H1 (cell line): ENCODE measurements at regions not wholly inside any gene's neighbourhood (a gene's known extent, or its start where the extent isn't known, plus 50 kb on each side); places are given as distances from the start of the nearest gene placed in this dataset.

Experiments used
- CTCF ChIA-PET: fragments of 300-600 bp; sonication (Branson Sonifier 250); formaldehyde crosslinking; loops from one replicate; lab custom pipeline; 2021; ENCODE audit not compliant: partially characterized antibody; lab: Charles Lee
- POLR2A ChIA-PET: fragments of 300-600 bp; sonication (Branson Sonifier 250); formaldehyde crosslinking; loops from one replicate; lab custom pipeline; 2021; ENCODE audit warnings: inconsistent platforms; ENCODE audit not compliant: partially characterized antibody; lab: Charles Lee
- DNase-seq, 2 experiments: peaks; one replicate each; pipeline versions ENCODE4 v3.0.0 to v3.0.0-alpha.2; 2010 to 2022; ENCODE audit warnings: low spot score in 2 of 2, low read depth in 1 of 2, mixed read lengths in 1 of 2
- FAIRE-seq: peaks from 2 replicates; lab custom pipeline; 2011; peaks lifted over from hg19 to GRCh38; lab: Jason Lieb, UNC
- H2AFZ ChIP-seq: 2 replicates; pipeline ENCODE4 v1.8.1; 2012; ENCODE audit warnings: low read length, inconsistent platforms
- H2AK5ac ChIP-seq: 2 replicates; pipeline ENCODE4 v1.6.1; 2013; ENCODE audit warnings: low read depth, low read length
- H2BK120ac ChIP-seq: replicated peaks from 2 replicates; pipeline ENCODE3; 2013; ENCODE audit warnings: low read depth, low read length, inconsistent platforms
- H2BK12ac ChIP-seq: 2 replicates; pipeline ENCODE4 v1.6.1; 2013; ENCODE audit warnings: low read depth, low read length
- H2BK15ac ChIP-seq: 2 replicates; pipeline ENCODE4 v1.6.1; 2013; ENCODE audit warnings: low read length
- H2BK20ac ChIP-seq: 2 replicates; pipeline ENCODE4 v1.6.1; 2013; ENCODE audit warnings: low read length
- H2BK5ac ChIP-seq: 2 replicates; pipeline ENCODE4 v1.6.1; 2013; ENCODE audit warnings: low read depth, low read length
- H3K14ac ChIP-seq: 2 replicates; pipeline ENCODE4 v1.6.1; 2013; ENCODE audit warnings: inconsistent platforms; ENCODE audit not compliant: insufficient read length
- H3K18ac ChIP-seq: 2 replicates; pipeline ENCODE4 v1.6.1; 2013; ENCODE audit warnings: low read length; ENCODE audit errors: extremely low read depth
- H3K23ac ChIP-seq: 2 replicates; pipeline ENCODE4 v1.6.1; 2013; ENCODE audit warnings: inconsistent platforms; ENCODE audit not compliant: insufficient read length
- H3K23me2 ChIP-seq: 2 replicates; pipeline ENCODE4 v1.6.1; 2013; ENCODE audit warnings: low read depth, low read length
- H3K27ac ChIP-seq: 2 replicates; pipeline ENCODE4 v1.6.1; 2011; ENCODE audit warnings: low read depth, low read length, inconsistent platforms
- H3K27me3 ChIP-seq, 4 experiments: replicated peaks in 1 of 4; 1 replicate in 1 of 4; 2 replicates in 3 of 4; pipeline versions ENCODE4 v1.6.1 to v1.8.1; 2011 to 2013; ENCODE audit warnings: low read length in 3 of 4, mild to moderate bottlenecking in 3 of 4, inconsistent platforms in 2 of 4, mixed read lengths in 2 of 4, moderate library complexity in 1 of 4; ENCODE audit not compliant: control insufficient read depth in 3 of 4, insufficient read depth in 3 of 4; ENCODE audit errors: extremely low read depth in 1 of 4
- H3K36me3 ChIP-seq, 4 experiments: 2 replicates each; pipeline versions ENCODE4 v1.6.1 to v1.8.1; 2011 to 2013; ENCODE audit warnings: mild to moderate bottlenecking in 4 of 4, low read length in 3 of 4, moderate library complexity in 2 of 4, control low read depth in 1 of 4, inconsistent platforms in 1 of 4; ENCODE audit not compliant: insufficient read depth in 4 of 4, control insufficient read depth in 2 of 4
- H3K4ac ChIP-seq: replicated peaks from 2 replicates; pipeline ENCODE3; 2013; ENCODE audit warnings: low read length, low read depth, mixed read lengths, inconsistent platforms; ENCODE audit not compliant: insufficient read length
- H3K4me1 ChIP-seq, 4 experiments: replicated peaks in 1 of 4; 1 replicate in 1 of 4; 2 replicates in 3 of 4; pipeline versions ENCODE4 v1.6.1 to v1.8.1; 2011 to 2013; ENCODE audit warnings: low read length in 3 of 4, inconsistent platforms in 2 of 4, mixed read lengths in 1 of 4; ENCODE audit not compliant: insufficient read depth in 4 of 4, control insufficient read depth in 3 of 4
- H3K4me2 ChIP-seq, 2 experiments: 2 replicates each; pipeline versions ENCODE4 v1.6.1 to v1.8.1; 2011 to 2013; ENCODE audit warnings: low read depth in 2 of 2, low read length in 2 of 2, control low read depth in 1 of 2, inconsistent platforms in 1 of 2, mild to moderate bottlenecking in 1 of 2; ENCODE audit not compliant: insufficient read depth in 1 of 2
- H3K4me3 ChIP-seq, 4 experiments: fragments of 200-600, 300-600 bp in 1 of 4; sonication (generic), shearing (Covaris generic), sonication (Bioruptor Twin) in 1 of 4; 2 replicates each; pipeline versions ENCODE4 v1.5.1 to v1.8.1; 2011 to 2016; ENCODE audit warnings: low read length in 4 of 4, low read depth in 3 of 4, control low read depth in 2 of 4, inconsistent platforms in 2 of 4, mild to moderate bottlenecking in 2 of 4, mixed read lengths in 1 of 4, moderate library complexity in 1 of 4; ENCODE audit not compliant: insufficient read depth in 2 of 4; ENCODE audit errors: extremely low read depth in 1 of 4
- H3K56ac ChIP-seq: replicated peaks from 2 replicates; pipeline ENCODE3; 2013; ENCODE audit warnings: low read depth, mild to moderate bottlenecking, mixed read lengths, low read length, inconsistent platforms; ENCODE audit not compliant: insufficient read length
- H3K79me1 ChIP-seq: 2 replicates; pipeline ENCODE4 v1.6.1; 2013; ENCODE audit warnings: low read depth, low read length, control low read depth
- H3K79me2 ChIP-seq, 2 experiments: 2 replicates each; pipeline versions ENCODE4 v1.6.1 to v1.8.1; 2012 to 2013; ENCODE audit warnings: low read length in 2 of 2, mild to moderate bottlenecking in 2 of 2, inconsistent platforms in 1 of 2; ENCODE audit not compliant: insufficient read depth in 2 of 2, control insufficient read depth in 1 of 2
- H3K9ac ChIP-seq, 4 experiments: replicated peaks in 1 of 4; 1 replicate in 1 of 4; 2 replicates in 3 of 4; pipeline versions ENCODE4 v1.6.1 to v1.8.1; 2011 to 2013; ENCODE audit warnings: low read depth in 3 of 4, low read length in 3 of 4, control low read depth in 2 of 4, mild to moderate bottlenecking in 2 of 4, moderate library complexity in 2 of 4, inconsistent platforms in 1 of 4; ENCODE audit errors: extremely low read depth in 1 of 4
- H3K9me3 ChIP-seq, 2 experiments: 2 replicates each; pipeline versions ENCODE4 v1.6.1 to v1.8.1; 2012 to 2013; ENCODE audit warnings: mild to moderate bottlenecking in 2 of 2, moderate library complexity in 2 of 2, control low read depth in 1 of 2, inconsistent platforms in 1 of 2, low read depth in 1 of 2, low read length in 1 of 2, mixed read lengths in 1 of 2; ENCODE audit not compliant: insufficient read depth in 2 of 2
- H4K20me1 ChIP-seq, 2 experiments: replicated peaks in 1 of 2; 2 replicates each; pipeline versions ENCODE3 to v1.8.1; 2011 to 2013; ENCODE audit warnings: inconsistent platforms in 2 of 2, low read length in 2 of 2, mild to moderate bottlenecking in 1 of 2; ENCODE audit not compliant: insufficient read depth in 2 of 2, control insufficient read depth in 1 of 2
- H4K5ac ChIP-seq: 2 replicates; pipeline ENCODE4 v1.6.1; 2013; ENCODE audit warnings: low read length, low read depth, mixed read lengths, inconsistent platforms; ENCODE audit not compliant: insufficient read length
- H4K8ac ChIP-seq: 2 replicates; pipeline ENCODE4 v1.8.0; 2013; ENCODE audit warnings: mild to moderate bottlenecking, moderate library complexity, low read length, inconsistent platforms; ENCODE audit not compliant: insufficient read depth; ENCODE audit errors: extremely low read depth
- H4K91ac ChIP-seq: replicated peaks from 2 replicates; pipeline ENCODE3; 2013; ENCODE audit warnings: low read length, mixed read lengths, inconsistent platforms; ENCODE audit not compliant: insufficient read length
- ASH2L ChIP-seq: fragments of 200-600, 300-600 bp; sonication (generic); IDR thresholded peaks from one replicate; pipeline ENCODE4 v1.7.1; 2017; ENCODE audit warnings: low read length
- BCL11A ChIP-seq, 2 experiments: IDR thresholded peaks; one replicate each; pipeline ENCODE4 v1.6.1; 2011; ENCODE audit warnings: low read depth in 2 of 2, low read length in 2 of 2, mild to moderate bottlenecking in 2 of 2
- BRCA1 ChIP-seq: IDR thresholded peaks from 2 replicates; pipeline ENCODE4 v1.6.1; 2012; ENCODE audit warnings: low read depth, low read length, improper control_type of control experiment
- CHD1 ChIP-seq: IDR thresholded peaks from 2 replicates; pipeline ENCODE4 v1.6.1; 2012; ENCODE audit warnings: low read depth, low read length, improper control_type of control experiment
- CHD2 ChIP-seq: IDR thresholded peaks from 2 replicates; pipeline ENCODE4 v1.6.1; 2012; ENCODE audit warnings: low read length, improper control_type of control experiment
- CREB1 ChIP-seq: IDR thresholded peaks from 2 replicates; pipeline ENCODE4 v1.6.1; 2012; ENCODE audit warnings: inconsistent platforms
- CTBP2 ChIP-seq: IDR thresholded peaks from 2 replicates; pipeline ENCODE4 v1.7.0; 2011; ENCODE audit warnings: borderline replicate concordance, mild to moderate bottlenecking, moderate library complexity, mixed read lengths, low read length; ENCODE audit not compliant: insufficient read depth, insufficient read length
- JUN ChIP-seq: IDR thresholded peaks from 2 replicates; pipeline ENCODE4 v1.6.1; 2011; ENCODE audit warnings: low read depth, mild to moderate bottlenecking, improper control_type of control experiment, low read length
- JUND ChIP-seq: IDR thresholded peaks from 2 replicates; pipeline ENCODE4 v1.6.1; 2011; ENCODE audit warnings: mild to moderate bottlenecking, improper control_type of control experiment, low read length
- KDM5A ChIP-seq: fragments of 200-600 bp; IDR thresholded peaks from 2 replicates; pipeline ENCODE4 v1.7.1; 2012; ENCODE audit warnings: mild to moderate bottlenecking, low read length, inconsistent platforms, mixed read lengths
- RAD21 ChIP-seq, 2 experiments: IDR thresholded peaks in 1 of 2; conservative IDR thresholded peaks in 1 of 2; 2 replicates each; pipeline ENCODE4 v1.6.1; 2011; ENCODE audit warnings: low read depth in 2 of 2, low read length in 2 of 2, improper control_type of control experiment in 1 of 2, inconsistent platforms in 1 of 2, mild to moderate bottlenecking in 1 of 2, moderate library complexity in 1 of 2
- SIN3A ChIP-seq, 2 experiments: IDR thresholded peaks in 1 of 2; conservative IDR thresholded peaks in 1 of 2; 2 replicates each; pipeline ENCODE4 v1.6.1; 2011 to 2012; ENCODE audit warnings: low read length in 2 of 2, improper control_type of control experiment in 1 of 2, low read depth in 1 of 2, mild to moderate bottlenecking in 1 of 2
- SIRT6 ChIP-seq: IDR thresholded peaks from one replicate; pipeline ENCODE4 v1.7.1; 2012; ENCODE audit warnings: low read length, inconsistent platforms
- SP2 ChIP-seq: IDR thresholded peaks from 2 replicates; pipeline ENCODE4 v1.6.1; 2012; ENCODE audit warnings: mild to moderate bottlenecking, low read length, inconsistent platforms
- SUZ12 ChIP-seq: fragments of 200-600 bp; sonication (generic); IDR thresholded peaks from 2 replicates; pipeline ENCODE4 v1.6.1; 2012; ENCODE audit warnings: mild to moderate bottlenecking, inconsistent platforms, low read length, moderate library complexity, mixed read lengths
- TAF1 ChIP-seq: IDR thresholded peaks from 2 replicates; pipeline ENCODE4 v1.6.1; 2011; ENCODE audit warnings: mild to moderate bottlenecking, low read depth, low read length
- ZNF274 ChIP-seq: IDR thresholded peaks from 2 replicates; pipeline ENCODE4 v1.7.0; 2012; ENCODE audit warnings: low read length, borderline replicate concordance; ENCODE audit errors: extremely low read depth
- WGBS, 2 experiments: shearing (Covaris generic) in 1 of 2; methylation state at CpG; one replicate each; pipeline versions ENCODE4 v1.1.6 to v1.1.7; 2013 to 2015; ENCODE audit warnings: low lambda C conversion rate in 2 of 2, mixed read lengths in 2 of 2, inconsistent platforms in 1 of 2, low coverage in 1 of 2, missing lambda C conversion rate in 1 of 2; ENCODE audit not compliant: insufficient replicate concordance in 2 of 2, insufficient coverage in 1 of 2, insufficient read length in 1 of 2; ENCODE audit errors: extremely low coverage in 1 of 2, missing lambda C conversion rate in 1 of 2; 5-methylcytosine and 5-hydroxymethylcytosine counted together

DNA sequence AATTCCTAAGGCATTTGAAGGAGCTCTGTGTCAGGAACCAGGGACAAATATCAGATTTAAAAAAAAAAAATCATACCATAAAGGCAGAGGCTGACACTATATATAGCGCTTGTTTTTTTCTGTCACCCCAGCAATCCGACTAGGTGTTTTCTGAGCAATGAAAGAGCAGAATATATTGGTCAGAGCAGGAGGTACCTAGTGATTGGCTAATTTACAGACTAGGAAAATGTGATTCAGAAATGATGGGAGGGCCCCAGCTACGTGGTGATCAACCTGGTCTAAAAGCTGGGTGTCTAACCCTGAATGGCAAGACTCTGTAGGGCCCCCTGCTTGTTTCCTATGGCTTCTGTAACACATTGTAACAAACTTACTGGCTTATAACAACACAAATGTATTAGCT, 195.5 kb upstream of the XYLT1 start:
- no peaks in the 10 kb centered on the region for H3K79me1 ChIP-seq
- no peak overlapping the region for H3K4ac ChIP-seq
- no peak for DNase-seq
- H4K20me1 ChIP-seq = no peaks in the 10 kb centered on the region
- H3K23ac ChIP-seq = no peak overlapping the region
- H3K4me2 ChIP-seq = no peak overlapping the region
- no peak overlapping the region for H3K9ac ChIP-seq
- peaks cover 0 to 2% of the 10 kb centered on the region in 2 experiments; a peak in 1 of 4 replicates for H3K9me3 ChIP-seq
- no peak overlapping the region for H3K14ac ChIP-seq
- H2BK20ac ChIP-seq = no peak overlapping the region
- H3K4me1 ChIP-seq = no peaks in the 10 kb centered on the region; a peak in 1 of 7 replicates
- no peaks in the 10 kb centered on the region for H3K36me3 ChIP-seq
- H2AFZ ChIP-seq = no peak overlapping the region
- ChIA-PET POLR2A (no interaction called here), CTCF (no interaction called here)
- H2BK120ac ChIP-seq = no peak overlapping the region
- no peak overlapping the region for H3K18ac ChIP-seq
- H3K4me3 ChIP-seq = no peak overlapping the region
- FAIRE-seq = no peak
- H2BK5ac ChIP-seq = no peak overlapping the region
- H3K27me3 ChIP-seq = no peaks in the 10 kb centered on the region
- H4K8ac ChIP-seq = no peak overlapping the region
- no peaks in the 10 kb centered on the region for H3K23me2 ChIP-seq
- H2BK12ac ChIP-seq = no peak overlapping the region
- no peaks in the 10 kb centered on the region for H3K79me2 ChIP-seq
- H2AK5ac ChIP-seq = no peak overlapping the region
- H4K91ac ChIP-seq = no peak overlapping the region
- no peak overlapping the region for H2BK15ac ChIP-seq
- no peak overlapping the region for H4K5ac ChIP-seq
- no peak overlapping the region for H3K56ac ChIP-seq
- no peak overlapping the region for H3K27ac ChIP-seq
- 81% methylated on average over 3 of the region's 3 CpGs; no CpG with 5 or more reads in 1 of the 2 experiments for WGBS, 2 experiments
- TF ChIP-seq CTBP2 (no peak), TAF1 (no peak), CREB1 (no peak), ZNF274 (no peak), CHD2 (no peak), SP2 (no peak), KDM5A (no peak), BRCA1 (no peak), SUZ12 (no peak), SIN3A (conservative IDR thresholded peaks at IDR 0.05 in 1 of 2, IDR thresholded peaks at IDR 0.05 in 1 of 2; ENCODE audit: low read depth in 1 of 2, low read length in 2 of 2) (no peak), ASH2L (no peak), JUN (no peak), JUND (no peak), BCL11A (IDR thresholded peaks at IDR 0.05; ENCODE audit: low read depth in 2 of 2, low read length in 2 of 2) (no peak), CHD1 (no peak), SIRT6 (no peak), RAD21 (IDR thresholded peaks at IDR 0.05 in 1 of 2, conservative IDR thresholded peaks at IDR 0.05 in 1 of 2; ENCODE audit: low read depth in 2 of 2, low read length in 2 of 2) (no peak)
